ENCODE measurements at regions not wholly inside any gene's neighbourhood (a gene's known extent, or its start where the extent isn't known, plus 50 kb on each side); places are given as distances from the start of the nearest gene placed in this dataset.

DNA sequence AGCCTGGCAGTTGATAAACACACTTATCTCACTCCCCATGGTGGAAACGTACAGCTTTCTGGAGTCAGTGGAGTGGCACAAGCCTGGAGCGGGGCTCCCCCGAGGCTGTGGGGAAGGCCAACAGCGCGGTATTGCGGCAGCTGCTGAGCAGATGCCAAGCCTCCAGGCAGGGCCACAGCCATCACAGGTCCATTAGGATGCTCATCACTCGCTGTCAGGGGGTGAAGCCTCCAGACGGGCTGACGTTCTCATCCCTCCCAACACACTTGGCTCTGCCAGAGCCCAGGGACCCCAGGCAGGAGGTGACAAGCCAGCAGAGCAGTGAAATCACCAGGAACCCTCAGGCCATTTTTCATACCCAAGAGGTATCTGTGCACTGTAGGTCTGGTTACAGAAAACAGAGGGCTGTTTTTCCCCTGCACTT is 529.2 kb upstream of the KLHL29 start:
- TF ChIP-seq TAF1 (IDR thresholded peaks at IDR 0.05; ENCODE audit: borderline replicate concordance, insufficient read depth, low read length) (no peak), POLR2AphosphoS5 (IDR thresholded peaks at IDR 0.05; ENCODE audit: low read depth, low read length) (no peak)

Measured in PFSK-1 (cell line).